Erythroblast (primary cell): ENCODE measurements at regions not wholly inside any gene's neighbourhood (a gene's known extent, or its start where the extent isn't known, plus 50 kb on each side); places are given as distances from the start of the nearest gene placed in this dataset.

ENCODE experiments used
- DNase-seq, 2 experiments: peaks; one replicate each; lab custom pipeline; 2025; lab: John Stamatoyannopoulos, UW
- GATA1 ChIP-seq: IDR thresholded peaks from 2 replicates; pipeline ENCODE4 v1.6.1; 2011; ENCODE audit warnings: low read depth, mild to moderate bottlenecking, control low read depth, low read length, moderate library complexity
- POLR2A ChIP-seq: IDR thresholded peaks from 2 replicates; pipeline ENCODE4 v1.6.1; 2011; ENCODE audit warnings: mild to moderate bottlenecking, low read length

DNA sequence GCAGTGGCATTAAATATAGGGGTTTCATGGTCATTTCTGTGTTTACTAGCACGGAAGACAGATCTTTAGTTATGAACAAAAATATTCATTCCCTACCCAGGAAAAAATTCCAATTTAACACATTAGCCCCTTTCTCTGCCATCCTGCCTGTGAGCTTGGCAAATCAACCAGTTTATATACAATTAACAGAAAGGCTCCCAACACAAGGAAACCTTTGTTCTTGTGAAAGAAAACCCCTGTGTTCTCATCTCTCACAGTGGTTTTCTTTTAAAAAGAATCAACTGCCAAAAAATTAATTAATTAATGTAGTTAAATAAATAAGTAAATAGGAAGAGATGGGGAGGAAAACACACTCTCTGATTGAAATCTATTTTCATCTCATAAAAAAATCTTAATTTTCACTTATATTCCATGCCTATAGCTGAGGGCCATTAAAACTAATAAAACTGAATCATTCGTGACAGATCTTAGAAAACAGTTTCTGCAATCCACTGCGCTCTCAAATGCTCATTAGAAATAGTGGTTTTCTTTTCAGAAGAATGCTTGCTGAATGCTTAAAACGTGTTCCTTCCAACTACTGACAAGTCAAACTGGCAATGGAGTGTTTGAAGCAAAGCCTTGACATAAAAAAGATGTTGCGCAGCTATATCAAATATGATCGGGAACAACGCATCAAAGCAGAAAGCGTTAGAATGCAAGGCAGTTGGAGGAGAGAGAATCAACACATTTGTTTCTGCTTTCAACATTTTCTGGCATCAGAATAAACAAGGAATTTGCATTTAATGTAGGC lies 387.7 kb downstream of the TLR4 start:
- no peak for DNase-seq
- TF ChIP-seq GATA1 (no peak), POLR2A (no peak)

DNA sequence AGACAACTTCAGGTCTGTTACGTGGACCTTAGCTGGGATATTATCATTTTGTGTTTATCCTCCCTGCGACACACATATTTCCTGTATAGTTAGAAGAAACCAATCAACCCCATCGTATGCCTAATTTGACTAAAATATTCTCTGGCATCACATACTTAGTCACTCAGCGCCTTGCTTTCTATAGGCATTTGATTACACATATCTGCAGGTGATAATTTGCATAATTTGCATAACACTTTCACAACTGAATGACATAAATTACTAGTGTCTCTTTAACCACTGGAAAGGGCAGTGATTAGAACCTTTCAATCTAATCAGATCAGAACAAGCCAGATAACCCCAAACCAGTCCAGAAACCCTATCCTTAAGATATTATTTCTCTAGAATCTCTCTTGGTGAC lies 390.2 kb downstream of the TLR4 start:
- no peak for DNase-seq
- no peak for TF ChIP-seq POLR2A
- TF ChIP-seq GATA1: no peak

- TF ChIP-seq POLR2A (no peak), GATA1 (no peak)
- DNase-seq: no peak
Observed at GRCh38 chr9:118100529-118101419, 396.6 kb downstream of the TLR4 start.

DNA sequence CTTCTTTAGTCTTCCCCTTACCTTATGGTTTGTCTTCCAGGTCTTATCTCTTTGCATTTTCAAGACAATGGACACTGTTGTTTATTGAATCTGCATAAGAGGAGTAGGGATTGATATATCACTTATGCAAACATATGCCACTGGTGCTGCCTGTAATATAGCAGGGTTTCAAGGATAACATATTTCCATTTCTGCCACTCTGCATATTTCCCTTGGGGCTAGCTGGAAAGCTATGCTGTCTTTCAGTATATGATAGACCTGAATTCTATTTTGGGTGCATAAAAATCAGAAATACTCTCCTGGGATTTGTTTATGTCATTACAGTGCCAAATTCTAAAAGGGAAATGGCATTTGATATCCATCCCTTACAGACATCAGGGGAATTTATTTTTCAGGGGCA lies 400.2 kb downstream of the TLR4 start:
- TF ChIP-seq GATA1: no peak
- no peak for TF ChIP-seq POLR2A
- no peak for DNase-seq

- no peak for DNase-seq
- no peak for TF ChIP-seq POLR2A
- no peak for TF ChIP-seq GATA1
Observed at GRCh38 chr9:118108971-118109370, 404.8 kb downstream of the TLR4 start.

- no peak for TF ChIP-seq POLR2A
- no peak for TF ChIP-seq GATA1
- no peak for DNase-seq
Observed at GRCh38 chr9:118109542-118109941, 405.3 kb downstream of the TLR4 start.

- no peak for TF ChIP-seq POLR2A
- no peak for TF ChIP-seq GATA1
- no peak for DNase-seq
Observed at GRCh38 chr9:118121361-118121760, 417.2 kb downstream of the TLR4 start.

DNA sequence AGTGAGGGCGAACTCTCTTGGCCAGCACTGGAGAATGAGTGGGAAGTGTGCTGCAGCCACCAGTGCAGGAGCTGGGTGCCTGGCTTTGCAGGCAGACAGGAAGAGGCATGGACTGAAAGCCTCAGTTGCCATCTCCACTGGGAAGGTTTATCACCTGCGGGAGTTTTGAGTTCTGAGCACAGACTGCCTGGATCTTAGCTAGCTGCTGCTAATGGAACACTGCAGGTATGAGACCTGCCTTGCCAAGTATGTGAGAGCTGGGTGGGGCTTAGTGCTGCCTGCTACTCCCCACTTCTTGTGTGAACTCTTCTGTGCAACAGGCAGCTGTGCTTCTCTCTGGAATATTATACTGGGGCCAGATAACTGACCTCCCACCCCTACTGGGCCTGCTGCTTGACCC lies 424.1 kb downstream of the TLR4 start:
- no peak for DNase-seq
- no peak for TF ChIP-seq GATA1
- TF ChIP-seq POLR2A: no peak

DNA sequence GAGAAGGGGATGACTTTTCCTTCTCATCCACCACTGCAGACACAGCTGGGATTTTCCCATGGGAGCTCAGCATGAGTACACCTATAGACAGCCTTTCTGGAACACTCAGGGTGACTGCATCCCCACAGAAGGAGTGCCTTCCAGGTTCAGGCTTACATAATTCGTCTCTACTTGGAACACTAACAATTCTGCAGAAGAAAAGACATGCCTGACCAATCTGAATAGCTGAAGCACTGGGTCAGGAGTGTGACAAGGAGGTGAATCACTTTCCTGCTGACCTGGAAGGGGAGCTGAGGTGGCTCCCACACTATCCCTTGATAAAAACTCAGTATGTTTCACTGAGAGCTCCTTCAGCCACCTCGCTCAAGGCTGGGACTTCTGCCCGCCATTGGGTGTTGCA lies 425.3 kb downstream of the TLR4 start:
- TF ChIP-seq POLR2A (no peak), GATA1 (no peak)

DNA sequence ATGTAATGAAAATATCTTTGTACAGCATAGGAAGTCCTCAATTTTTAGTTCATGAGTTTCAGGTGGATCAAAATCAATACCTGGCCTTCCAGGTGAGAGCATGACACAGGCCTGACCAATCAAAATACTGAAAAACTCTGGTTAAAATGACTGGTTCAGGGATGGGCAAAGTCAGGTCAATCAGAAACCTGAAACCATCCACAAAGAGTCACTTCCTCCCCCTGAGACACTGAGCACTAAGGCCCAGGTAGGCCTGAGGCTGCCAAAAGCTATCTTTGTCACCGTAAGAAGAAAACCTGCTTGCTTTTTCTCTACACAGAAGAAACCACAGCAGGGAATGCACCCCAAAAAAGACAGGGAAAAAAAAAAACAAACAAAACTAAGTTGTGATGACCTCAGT lies 444.8 kb downstream of the TLR4 start:
- DNase-seq: no peak
- TF ChIP-seq POLR2A (no peak), GATA1 (no peak)

More for the DNA sequence above, 425.3 kb downstream of the TLR4 start:
- no peak for DNase-seq

- DNase-seq: no peak
- TF ChIP-seq POLR2A: no peak
- no peak for TF ChIP-seq GATA1
Observed at GRCh38 chr9:118156846-118157245, 452.6 kb downstream of the TLR4 start.

DNA sequence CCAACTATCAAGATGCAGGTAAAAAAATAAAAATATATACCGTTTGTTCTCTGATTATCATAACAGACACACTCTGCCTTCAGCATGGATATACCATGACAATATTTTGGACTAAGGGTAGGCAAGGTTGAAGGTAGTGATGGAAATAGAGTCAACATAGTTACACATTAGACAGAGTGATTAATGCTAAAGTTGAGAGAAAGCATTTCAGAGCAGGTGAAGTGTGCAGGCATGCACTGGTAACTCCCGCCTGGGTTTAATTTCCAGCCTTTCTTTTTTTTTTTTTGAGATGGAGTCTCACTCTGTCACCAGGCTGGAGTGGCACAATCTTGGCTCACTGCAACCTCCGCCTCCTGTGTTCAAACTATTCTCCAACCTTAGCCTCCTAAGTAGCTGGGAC lies 458.5 kb downstream of the TLR4 start:
- DNase-seq: no peak
- TF ChIP-seq GATA1 (no peak), POLR2A (no peak)

DNA sequence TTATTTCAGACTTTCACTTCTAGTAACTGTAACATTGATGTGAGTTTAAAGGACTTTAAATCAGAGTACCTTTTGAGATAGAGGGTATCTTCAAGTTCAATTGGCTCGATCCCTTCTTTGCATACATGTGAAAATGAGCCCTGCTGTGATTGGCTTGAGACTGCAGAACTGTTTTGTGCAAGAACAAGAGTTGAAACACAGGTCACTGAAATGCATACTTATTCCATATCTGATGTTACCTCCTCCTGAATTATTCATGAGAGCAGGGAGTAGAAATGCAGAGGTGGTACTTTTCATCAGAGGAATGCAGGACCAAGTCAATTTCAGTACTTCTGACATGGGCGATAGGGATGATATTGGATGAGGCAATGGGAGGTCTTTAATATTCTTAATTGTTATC lies 459.5 kb downstream of the TLR4 start:
- TF ChIP-seq POLR2A: no peak
- no peak for TF ChIP-seq GATA1
- no peak for DNase-seq

GRCh38 chr9:118165451-118165850 lies 461.2 kb downstream of the TLR4 start:
- TF ChIP-seq GATA1 (no peak), POLR2A (no peak)
- DNase-seq: no peak
